ENCODE measurements at regions not wholly inside any gene's neighbourhood (a gene's known extent, or its start where the extent isn't known, plus 50 kb on each side); places are given as distances from the start of the nearest gene placed in this dataset.

DNA sequence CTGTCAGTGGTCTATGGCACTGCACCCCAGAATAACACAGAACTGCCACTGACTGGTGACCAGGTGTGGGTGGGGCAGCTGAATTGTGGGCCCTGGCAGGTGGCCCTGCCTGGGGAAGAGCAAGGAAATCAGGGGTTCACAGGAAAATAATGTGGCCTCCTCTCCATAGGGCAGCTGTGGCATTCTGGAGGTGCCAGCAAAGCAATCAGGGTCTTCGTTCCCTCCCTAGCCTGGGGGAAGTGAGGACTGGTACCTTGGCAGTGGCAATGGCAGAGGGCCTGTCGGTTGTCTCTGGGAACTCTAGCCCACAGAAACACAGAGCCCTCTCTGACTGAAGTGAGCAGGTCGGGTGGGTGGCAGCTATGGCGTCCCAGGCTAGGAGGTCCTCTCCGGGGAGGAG is 223.0 kb downstream of the GRIA2 start:
- in situ Hi-C loops (cut with HindIII; ENCODE audit: low sequenced_read_pairs), result no loop called here
- no peak for DNase-seq (ENCODE audit: low read depth, low spot score)
- TF ChIP-seq, protein P1, sequence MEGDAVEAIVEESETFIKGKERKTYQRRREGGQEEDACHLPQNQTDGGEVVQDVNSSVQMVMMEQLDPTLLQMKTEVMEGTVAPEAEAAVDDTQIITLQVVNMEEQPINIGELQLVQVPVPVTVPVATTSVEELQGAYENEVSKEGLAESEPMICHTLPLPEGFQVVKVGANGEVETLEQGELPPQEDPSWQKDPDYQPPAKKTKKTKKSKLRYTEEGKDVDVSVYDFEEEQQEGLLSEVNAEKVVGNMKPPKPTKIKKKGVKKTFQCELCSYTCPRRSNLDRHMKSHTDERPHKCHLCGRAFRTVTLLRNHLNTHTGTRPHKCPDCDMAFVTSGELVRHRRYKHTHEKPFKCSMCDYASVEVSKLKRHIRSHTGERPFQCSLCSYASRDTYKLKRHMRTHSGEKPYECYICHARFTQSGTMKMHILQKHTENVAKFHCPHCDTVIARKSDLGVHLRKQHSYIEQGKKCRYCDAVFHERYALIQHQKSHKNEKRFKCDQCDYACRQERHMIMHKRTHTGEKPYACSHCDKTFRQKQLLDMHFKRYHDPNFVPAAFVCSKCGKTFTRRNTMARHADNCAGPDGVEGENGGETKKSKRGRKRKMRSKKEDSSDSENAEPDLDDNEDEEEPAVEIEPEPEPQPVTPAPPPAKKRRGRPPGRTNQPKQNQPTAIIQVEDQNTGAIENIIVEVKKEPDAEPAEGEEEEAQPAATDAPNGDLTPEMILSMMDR (IDR thresholded peaks at IDR 0.05; ENCODE audit: low read depth, low read length), result no peak
- H3K4me3 ChIP-seq (ENCODE audit: low read depth, low read length), result no peak overlapping the region

DNA sequence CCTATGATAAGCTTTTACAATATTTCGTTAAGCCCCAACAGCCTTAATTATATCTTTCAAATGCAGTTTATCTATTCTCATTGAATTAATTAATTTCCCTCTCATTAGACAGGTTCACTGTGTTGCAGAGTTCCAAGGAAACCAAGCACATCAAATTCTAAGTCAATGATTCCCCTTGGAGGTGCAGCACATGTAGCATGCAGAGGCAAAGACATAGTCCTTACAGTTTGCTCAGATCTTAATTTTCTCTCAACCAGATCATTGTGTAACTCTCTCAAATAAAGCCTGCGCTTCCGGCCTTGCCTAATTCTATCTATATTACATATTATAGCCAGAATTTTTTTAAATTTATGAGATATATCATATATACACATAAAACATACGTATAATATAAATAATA is 205.4 kb downstream of the GRIA2 start:
- no peak for DNase-seq (ENCODE audit: low read depth, low spot score)
- H3K4me3 ChIP-seq (ENCODE audit: low read depth, low read length), result no peak overlapping the region
- in situ Hi-C loops (cut with HindIII; ENCODE audit: low sequenced_read_pairs), result no loop called here
- TF ChIP-seq, protein P1 (IDR thresholded peaks at IDR 0.05; ENCODE audit: low read depth, low read length), result no peak

DNA sequence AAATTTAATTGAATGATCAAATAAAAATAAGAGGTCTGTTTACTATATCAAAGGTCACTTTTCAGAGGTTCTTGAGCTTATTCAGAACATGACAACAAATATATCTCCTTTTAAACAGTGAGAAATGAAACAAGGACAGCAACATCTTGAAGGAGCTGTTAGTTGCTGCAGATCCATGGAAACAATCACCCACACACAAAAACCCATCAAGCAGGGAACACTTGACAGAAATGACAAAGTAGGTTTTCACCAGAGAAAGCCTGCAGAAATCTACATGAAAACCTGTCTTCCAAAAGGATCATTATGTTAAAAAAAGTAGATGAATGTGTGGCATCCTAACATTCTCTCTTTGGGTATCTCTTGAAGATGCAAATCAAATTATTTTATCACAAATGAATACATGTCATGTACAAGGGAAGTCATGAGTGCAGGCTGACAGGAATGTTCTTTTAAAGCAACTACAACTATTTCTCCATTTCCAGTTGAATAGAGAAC is 203.0 kb downstream of the GRIA2 start:
- in situ Hi-C loops (cut with HindIII; ENCODE audit: low sequenced_read_pairs), result no loop called here
- no peak for DNase-seq (ENCODE audit: low read depth, low spot score)
- H3K4me3 ChIP-seq (ENCODE audit: low read depth, low read length), result no peak overlapping the region
- TF ChIP-seq, protein P1 (IDR thresholded peaks at IDR 0.05; ENCODE audit: low read depth, low read length), result no peak

DNA sequence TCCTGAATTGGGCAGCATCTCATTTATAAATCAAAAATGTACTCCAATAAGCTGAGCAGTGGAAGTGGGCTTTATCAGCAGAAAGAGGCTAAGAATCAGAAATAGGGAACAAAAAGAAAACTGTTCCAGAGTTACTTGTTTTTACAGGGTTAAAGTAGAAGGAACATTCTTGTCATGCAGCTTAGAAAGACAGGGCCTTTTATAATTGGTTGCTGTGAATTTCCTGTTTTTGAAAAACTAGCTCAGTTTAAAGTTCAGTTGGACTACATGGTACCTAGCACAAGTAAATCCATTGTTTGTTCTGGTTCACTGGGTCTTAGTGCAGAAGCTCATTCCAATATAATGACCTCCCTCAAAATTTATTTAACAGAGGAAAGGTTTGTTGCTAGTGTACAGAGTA is 200.8 kb downstream of the GRIA2 start:
- TF ChIP-seq, protein P1 (IDR thresholded peaks at IDR 0.05; ENCODE audit: low read depth, low read length), result no peak
- no peak overlapping the region for H3K4me3 ChIP-seq (ENCODE audit: low read depth, low read length)
- in situ Hi-C loops (cut with HindIII; ENCODE audit: low sequenced_read_pairs), result no loop called here
- no peak for DNase-seq (ENCODE audit: low read depth, low spot score)

Data from astrocyte of the spinal cord (primary cell).